HUDEP-2 (cell line): ENCODE measurements at regions not wholly inside any gene's neighbourhood (a gene's known extent, or its start where the extent isn't known, plus 50 kb on each side); places are given as distances from the start of the nearest gene placed in this dataset.

ENCODE experiments used
- DNase-seq, 76 experiments: peaks; one replicate each; lab custom pipeline; 2025; ENCODE audit not compliant: unreplicated experiment in 76 of 76; lab: John Stamatoyannopoulos, UW

DNA sequence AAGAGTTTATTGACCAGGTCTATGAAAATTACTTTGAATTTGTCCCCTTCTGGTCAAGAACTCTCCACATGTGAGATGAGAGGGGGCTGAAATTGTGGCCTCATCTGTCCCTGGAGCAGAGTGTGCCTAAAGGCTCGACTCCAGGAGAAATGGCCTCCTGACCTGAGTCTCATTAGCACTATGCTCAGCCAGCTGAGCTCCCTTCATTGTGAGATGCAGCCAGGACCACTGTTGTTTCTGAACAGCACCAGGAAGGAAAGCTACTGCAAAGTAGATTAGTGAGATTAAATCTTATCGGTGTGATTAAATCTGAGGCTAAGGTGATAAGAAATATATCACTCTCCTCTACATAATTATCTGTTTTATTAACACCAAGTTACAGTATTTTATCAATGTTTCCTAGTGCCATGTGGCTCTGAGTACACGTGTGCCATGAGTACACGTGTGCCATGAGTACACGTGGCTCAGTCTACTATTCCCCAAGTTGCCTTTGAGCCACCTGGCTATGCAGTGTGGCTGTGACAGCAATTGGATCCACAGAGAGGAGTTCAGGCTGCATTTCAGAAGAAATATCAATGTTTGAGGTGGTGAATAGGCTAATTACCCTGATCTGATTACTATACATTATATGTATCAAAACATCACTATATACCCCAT is 126.9 kb downstream of the IPMK start:
- DNase-seq = no peak

DNA sequence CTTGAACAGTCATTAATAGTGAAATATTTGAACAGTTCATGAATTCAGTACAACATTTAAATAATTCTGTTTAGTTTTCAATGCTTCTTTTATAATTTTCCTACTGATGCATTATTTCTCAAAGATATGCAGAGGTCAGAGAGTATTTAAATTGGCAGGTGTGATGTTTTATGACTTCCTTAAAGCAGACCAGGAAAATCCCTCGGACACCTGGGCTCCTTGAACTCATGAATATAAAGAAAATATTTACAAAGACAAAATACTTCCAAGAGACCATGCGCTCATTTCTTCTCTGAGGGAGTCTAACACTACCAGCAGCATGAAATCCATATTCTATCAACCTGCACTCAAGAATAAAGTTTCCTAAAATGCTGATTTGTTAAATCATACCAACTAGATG is 127.6 kb downstream of the IPMK start:
- no peak for DNase-seq

DNA sequence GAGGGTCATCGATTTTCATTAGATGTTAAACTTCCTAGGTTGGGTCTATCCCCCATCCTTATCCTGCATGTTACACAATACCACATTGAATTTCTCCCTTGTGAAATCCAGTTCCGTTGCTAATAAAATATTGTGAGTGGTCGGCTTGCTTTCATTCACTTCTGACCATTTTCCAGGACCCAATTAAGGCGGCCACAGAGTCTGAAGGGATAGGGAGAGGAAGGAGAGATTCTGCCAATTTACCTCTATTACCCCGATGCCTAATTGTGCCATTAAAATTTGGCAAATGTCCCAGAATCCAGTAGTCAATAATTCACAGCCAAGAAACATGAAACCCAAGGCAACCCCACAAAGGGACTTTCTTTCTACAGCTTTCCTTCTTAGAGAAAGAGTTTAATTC is 129.9 kb downstream of the IPMK start:
- DNase-seq = no peak

DNA sequence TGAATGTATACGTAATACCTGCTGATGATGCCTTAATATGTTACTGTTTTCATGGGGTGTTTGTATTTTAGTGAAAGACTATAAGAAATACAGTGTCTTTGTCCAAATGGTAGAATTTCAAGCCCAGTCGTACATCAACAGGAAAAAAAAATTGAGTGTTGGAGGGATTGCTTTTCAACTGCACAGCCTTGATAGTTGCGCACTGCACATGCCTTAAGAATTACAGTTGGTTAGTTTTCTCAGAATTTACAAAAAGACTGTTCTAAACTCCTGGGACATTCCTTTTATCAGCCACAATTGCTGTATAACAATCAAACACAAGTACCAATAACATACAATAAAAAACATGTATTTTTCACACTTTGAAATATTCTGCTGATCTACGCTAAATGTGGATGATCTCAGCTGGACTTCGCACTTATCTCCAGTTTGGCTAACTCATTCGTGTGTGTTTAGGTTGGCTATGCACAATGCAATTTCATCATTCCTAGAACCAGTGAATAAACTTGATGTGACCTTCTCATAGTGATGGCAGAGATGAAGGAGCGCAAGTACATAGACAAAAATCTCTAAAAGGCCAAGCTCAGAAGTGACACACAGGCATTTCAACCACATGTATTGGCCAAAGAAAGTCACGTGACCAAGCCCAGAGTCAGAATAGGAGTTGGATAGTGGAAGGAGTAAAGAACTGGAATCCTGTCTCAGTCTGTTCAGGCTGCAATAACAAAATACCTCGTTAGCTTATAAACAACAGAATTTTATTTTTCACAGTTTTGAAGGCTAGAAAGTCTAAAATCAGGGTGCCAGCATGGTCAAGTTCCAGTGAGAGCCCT is 152.3 kb downstream of the IPMK start:
- DNase-seq = no peak

DNA sequence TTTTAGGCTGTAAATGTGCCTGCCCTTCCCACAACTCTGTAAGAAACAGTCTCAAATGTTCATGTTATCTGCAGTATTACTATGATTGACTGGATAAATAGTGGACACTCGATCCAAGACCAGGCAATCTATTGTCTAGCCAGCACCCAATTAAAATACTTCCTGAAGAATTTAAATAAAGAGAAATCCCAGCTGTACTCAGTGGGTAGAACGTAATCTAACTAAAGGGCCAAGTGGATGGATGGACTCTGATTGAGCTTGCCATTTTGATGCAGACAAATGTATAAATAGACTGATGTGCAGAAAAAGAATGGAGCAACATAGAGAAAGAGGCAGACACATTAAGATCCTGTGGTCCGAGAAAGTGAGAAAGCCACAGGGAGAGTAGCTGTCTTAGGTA is 158.0 kb downstream of the IPMK start:
- no peak for DNase-seq

DNA sequence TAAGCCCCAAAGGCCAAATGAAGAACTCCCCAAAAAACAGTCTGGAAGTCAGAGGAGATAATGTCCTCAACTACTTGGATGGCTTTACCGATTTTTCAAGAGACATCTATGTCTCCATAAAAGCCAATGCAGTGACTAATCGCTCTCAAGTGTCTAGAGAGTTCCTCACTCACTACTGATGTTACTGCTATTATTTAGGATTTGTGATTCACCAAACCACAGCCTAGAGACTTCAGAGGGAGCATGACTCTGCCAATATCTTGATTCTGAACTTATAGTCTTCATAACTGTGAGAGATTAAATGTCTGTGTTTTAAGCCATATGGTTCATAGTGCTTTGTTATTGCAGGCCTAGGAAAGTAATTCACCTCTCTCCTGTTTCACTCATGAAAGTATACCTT is 160.2 kb downstream of the IPMK start:
- DNase-seq = no peak

DNA sequence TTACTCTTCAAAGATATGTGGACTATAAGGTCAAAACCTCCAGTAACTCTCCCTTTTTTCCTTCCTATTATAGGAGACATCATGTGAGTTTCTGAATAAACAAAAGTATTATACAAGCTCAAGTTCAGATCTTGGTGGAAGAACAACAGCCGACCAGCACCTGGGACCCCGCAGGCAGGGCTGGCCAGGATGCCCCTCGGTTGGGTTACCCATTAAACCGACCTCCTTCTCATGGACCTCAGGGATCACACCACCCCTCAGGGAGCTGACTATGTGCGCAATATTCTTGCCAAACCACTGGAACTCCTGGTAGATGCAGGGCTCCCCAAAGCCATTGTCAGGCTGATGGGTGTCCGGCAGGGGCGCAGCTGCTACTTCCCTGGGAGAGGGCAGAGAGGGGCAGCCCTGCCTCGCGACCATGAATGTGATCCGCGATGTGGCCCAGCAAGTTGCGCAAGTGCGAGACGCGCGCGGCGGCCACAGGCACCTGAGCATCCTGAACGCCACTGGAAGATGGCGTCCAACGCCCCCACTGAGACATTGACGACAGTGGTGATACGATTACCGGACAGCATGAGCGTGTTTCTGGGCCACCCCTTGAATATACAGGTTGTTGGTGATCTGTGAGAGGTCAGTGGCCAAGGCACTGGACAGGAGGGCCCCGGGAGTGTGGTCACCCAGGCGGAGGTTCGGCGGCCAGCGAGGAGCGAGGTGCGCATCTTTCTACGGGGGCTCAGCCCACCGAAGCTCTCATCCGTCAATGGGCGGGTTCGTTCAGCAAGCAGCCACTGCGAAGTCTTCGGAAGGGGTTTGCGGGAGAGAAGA is 161.3 kb downstream of the IPMK start:
- DNase-seq = no peak

DNA sequence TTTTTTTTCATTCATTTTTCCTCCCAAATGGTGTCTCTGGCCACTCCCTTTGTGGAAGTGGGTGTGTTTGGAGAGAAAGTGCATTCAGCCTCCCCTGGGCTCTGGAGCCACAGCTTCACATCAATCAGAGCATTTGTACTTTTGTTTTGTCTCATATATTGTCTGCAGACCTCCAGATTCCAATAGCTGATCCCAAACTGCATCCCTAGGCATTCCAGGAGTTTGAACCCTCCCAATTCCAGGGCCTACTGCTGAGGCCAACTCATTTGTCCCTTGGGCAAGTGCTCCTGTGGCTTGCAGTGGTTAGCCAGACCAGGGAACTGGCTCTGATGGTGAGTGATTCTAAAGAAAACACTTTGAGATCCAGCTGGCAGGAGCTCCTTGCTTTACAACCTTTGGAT is 163.3 kb downstream of the IPMK start:
- DNase-seq = no peak

DNA sequence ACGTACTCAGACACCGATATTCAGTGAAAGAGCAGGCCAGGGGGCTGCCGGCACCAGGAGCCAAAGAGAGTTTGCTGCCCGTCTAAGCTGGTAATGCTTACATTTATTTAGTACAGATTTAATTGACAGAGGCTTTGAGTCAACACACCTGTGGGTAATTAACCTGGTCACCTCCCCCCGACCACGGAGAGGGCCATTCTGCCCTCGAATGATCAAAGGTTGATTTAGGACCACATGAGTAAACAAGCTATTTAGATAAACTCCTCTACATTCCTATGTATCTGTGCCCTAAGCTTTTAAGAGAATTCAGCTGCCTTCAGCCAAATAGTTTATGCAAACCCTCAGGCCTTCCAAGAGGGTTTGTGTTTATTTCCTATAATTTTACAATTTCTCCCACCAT is 164.8 kb downstream of the IPMK start:
- DNase-seq = no peak

DNA sequence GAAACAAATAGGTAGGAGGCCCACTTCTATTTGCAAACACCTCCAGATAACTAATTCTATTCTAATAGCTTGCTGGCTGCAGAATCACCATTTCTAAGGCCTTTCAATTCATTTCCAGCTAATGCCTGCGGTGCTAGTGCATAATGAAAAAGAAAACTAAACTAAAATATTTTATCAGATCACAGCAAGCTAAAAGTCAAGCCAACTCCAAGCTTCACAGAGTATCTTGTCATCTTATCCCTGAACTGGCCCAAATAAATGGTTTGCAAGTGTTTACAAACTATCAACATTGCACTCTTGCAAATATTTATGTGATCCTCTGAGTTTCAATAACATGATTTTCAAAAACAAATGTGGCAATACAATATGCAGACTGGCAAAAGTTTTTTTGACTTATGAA is 166.0 kb downstream of the IPMK start:
- DNase-seq = no peak

DNA sequence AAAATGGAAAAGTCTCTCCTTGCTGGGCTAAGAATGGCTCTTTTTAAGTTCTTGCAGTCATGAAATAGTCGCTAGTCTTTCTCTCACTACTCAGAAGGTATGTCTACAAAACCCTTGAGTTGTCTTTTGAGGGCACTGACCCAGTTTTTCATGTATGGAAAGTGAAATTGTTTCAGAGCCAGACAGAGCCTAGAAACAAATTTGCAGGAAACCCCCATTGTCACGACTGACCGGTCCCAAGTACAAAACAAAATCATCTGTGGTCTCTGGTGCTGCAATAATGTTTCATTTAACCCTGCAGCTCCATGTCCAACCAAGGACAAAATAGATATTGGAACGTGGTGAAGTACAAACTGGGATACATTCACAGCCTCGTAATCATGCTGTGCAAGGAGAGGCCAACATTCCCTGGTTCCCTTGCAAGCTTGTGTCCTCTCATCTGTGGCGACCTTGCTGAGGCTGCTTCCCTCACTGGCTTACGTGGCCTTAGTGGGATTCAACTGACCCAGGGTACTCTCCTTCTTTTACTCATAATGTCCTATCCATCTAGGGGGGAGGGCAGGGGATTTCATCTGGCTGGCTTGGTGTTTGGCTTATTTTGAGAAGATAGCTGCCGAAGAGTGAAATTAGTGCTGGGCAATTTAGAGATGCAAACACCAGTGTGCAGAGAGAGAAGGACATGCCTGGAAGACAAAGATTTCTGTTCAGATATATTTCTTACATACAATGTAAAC is 172.5 kb downstream of the IPMK start:
- DNase-seq = no peak

DNA sequence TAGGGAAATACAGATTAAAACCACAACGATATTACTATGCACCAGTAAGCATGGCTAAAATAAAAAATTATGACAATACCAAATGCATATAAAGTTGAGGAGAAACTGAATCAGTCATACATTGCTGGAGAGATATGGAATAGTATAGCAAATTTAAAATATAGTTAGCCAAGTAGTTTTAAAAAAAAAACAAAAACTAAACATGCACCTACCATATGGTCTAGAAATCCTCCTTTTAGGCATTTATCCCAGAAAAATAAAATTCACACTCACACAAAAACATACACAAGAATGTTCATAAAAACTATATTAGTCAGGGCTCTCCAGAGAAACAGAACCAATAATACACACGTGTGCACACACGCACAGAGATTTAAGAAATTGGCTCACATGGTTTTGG is 175.8 kb downstream of the IPMK start:
- DNase-seq = no peak

DNA sequence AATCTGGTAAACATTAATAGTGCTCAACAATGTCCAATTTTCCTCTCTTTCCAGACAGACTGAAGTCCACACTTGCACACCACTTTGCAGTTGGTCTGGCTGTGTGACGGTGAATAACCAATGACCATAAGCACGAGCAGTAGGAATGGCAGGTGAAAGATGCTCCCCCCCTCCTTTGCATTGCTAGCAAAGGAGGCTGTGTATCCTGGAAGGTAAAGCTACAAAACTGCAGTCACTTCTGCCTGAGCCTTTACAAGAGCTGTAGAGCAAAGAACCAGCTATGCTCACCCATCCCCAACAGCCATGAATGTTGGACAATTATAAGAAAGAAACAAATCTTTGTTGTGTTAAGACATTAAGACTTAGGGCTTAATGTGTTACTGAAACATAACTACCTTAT is 178.0 kb downstream of the IPMK start:
- no peak for DNase-seq

DNA sequence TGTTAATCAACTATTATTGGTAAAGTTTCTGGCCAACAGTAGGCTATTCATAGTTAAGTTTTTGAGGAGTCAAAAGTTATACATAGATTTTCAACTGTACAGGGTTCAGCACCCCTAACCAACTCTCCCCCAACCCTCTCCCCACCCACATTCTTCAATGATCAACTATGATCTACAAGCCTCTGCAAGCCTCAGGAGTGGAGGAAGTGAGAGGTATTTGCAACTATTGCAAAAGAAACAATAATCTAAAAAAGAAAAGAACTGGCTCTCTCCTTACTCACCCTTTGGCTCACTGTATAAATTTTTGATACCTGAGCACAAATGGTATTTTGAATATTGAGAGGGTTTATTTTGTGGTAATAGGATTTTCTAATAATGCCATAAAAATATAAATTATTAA is 179.8 kb downstream of the IPMK start:
- DNase-seq = no peak

DNA sequence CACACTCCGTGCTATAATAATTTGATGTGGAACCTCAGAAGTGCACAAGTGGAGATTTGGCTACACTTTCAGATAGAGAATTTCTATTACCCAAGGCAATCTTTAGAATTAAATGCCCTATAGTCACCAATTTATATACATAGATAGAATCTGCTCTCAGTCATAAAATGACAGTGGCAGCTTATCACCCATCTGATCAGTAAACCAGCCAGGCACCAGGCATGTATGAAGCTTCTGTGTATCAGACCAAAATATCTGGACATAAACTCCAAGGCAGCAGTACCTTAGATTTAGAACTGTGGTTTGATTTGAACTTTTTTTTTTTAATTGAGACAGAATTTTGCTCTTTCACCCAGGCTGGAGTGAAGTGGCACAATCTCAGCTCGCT is 180.9 kb downstream of the IPMK start:
- DNase-seq = no peak

DNA sequence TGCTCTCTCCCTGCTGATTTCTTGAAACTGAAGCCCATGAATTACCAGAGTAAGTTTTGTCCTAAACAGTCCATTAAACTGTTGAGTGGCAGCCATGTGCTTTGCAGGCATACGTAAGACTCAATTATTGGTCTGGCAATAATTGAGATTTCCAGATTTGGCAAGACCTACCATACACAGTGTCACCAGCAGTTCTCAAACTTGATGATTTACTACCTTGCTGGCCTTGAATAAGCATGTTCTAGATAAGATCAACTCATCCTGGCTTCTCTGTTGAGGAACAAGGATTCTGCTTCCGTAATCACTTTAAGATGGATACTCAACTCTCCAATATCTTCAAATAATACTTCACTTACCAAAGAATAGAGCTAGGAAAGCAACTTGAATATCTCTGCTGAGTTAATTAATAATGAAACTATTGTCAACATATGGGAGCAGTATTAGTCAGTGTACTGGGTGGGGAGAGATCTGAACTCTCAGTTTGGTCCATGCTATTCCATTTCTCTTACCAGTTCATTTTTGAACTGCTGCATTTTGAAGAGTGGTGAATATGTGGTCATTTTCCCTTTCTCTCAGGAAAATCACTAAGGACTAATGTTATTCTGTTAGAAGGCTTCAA is 181.4 kb downstream of the IPMK start:
- no peak for DNase-seq

DNA sequence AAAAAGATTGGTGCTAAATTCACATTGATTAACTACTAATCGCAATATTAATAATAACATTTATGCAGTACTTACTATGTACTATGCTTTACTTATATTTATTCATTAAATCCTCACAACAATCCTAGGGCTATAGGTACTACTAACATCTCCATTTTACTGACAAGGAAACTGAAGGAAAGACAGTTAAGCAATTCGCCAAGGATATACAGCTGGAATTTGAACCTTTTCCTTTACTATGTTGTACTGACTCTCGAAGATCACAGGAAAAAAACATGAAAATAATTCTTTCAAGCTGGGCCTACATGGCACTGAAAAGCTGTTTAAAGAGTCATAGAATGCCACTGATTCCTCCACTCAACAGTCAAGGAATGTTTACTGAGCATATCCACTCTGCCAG is 185.4 kb downstream of the IPMK start:
- DNase-seq = no peak

DNA sequence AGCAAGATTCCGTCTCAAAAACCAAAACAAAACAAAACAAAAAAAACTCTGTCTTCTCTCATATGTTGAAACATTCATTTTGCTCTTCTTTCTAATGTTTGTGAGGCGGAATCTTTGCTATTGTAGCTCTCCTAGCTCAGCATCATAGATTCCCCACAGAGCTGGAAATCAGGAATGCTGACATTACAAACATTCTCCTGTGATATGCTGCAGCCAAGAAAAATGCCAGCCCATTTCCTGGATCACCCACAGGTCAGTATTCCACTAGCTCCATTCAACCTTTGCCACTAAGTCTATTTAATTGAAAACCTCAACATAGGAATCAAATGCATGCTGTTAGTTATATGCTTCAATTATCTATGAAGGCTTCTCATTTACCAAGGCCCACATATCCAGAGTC is 186.3 kb downstream of the IPMK start:
- no peak for DNase-seq

DNA sequence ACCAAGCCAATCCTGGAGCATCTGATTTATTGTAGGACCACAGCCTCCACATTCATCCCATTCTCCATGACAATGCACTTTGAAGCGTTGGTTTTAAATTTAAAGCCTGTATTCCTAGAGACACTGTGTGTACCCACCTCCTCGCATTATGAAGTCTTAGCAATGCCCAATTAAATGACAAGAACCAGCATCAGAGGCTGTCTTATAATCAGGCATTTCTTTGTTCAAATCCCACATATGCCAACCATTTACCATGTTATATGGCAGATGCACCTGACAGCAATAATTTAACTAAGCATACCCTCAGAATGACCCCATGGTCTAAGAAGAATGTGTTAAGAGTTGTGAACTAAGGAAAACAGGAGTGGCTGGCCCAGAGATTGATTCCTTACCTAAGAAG is 188.2 kb downstream of the IPMK start:
- no peak for DNase-seq

DNA sequence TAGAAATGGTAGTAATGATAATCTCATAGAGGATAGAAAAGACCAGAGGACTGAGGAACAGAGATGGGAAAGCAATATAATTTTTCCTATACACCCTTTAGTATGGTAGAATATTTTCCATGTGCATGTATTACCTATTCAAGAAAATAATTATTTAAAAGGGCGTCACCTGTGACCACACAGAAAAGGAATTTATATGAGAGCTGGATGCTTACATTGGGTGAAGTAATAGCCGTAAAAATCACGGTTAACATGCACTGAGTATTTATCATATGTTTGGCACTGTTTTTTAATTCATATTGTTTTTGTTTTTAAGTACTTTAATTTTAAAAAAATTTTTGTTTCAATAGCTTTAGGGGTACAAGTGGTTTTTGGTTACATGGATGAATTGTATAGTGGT is 195.1 kb downstream of the IPMK start:
- DNase-seq = no peak

DNA sequence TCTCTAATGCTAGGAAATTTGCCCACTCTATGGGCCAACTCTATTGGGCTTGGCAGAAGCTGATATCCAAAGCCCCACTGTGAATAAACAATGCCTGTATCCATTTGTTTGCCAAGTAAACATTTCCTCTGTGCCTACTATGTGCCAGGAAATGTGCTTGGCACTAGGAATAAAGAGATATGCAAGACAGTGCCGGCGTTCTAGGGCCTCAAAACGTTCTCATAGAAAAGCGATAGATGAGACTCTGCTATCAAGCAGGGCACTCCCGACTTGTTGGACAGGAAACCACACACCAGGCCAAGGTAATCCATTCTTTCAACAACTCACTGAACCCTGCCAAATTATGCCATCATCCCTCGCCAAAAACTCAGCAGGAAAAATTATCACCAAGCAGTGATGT is 196.7 kb downstream of the IPMK start:
- DNase-seq = no peak
